ENCODE measurements at regions not wholly inside any gene's neighbourhood (a gene's known extent, or its start where the extent isn't known, plus 50 kb on each side); places are given as distances from the start of the nearest gene placed in this dataset.

DNA sequence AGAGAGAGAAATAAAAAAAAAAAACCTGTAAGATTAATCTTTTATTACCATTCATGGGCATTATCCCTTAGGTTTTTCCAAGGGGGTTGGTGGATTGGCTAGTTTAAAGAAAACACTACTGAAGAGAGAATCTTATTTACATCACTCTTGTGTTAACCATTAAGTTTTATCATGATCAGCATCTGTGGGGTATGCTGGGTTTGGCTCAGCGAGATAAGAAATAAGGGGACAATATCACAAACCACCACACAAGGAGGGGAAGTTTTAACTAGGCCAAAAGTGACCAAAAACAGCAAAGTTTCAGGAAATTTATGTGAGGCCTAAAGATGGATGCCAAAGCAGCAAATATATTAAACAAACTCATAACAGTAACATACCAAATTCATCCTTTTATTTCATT lies 548.6 kb downstream of the SLC16A7 start:
- TF ChIP-seq, protein P1, sequence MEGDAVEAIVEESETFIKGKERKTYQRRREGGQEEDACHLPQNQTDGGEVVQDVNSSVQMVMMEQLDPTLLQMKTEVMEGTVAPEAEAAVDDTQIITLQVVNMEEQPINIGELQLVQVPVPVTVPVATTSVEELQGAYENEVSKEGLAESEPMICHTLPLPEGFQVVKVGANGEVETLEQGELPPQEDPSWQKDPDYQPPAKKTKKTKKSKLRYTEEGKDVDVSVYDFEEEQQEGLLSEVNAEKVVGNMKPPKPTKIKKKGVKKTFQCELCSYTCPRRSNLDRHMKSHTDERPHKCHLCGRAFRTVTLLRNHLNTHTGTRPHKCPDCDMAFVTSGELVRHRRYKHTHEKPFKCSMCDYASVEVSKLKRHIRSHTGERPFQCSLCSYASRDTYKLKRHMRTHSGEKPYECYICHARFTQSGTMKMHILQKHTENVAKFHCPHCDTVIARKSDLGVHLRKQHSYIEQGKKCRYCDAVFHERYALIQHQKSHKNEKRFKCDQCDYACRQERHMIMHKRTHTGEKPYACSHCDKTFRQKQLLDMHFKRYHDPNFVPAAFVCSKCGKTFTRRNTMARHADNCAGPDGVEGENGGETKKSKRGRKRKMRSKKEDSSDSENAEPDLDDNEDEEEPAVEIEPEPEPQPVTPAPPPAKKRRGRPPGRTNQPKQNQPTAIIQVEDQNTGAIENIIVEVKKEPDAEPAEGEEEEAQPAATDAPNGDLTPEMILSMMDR (IDR thresholded peaks at IDR 0.05): no peak
- no peak for TF ChIP-seq EP300 (IDR thresholded peaks at IDR 0.05)
